ENCODE measurements at regions not wholly inside any gene's neighbourhood (a gene's known extent, or its start where the extent isn't known, plus 50 kb on each side); places are given as distances from the start of the nearest gene placed in this dataset.

DNA sequence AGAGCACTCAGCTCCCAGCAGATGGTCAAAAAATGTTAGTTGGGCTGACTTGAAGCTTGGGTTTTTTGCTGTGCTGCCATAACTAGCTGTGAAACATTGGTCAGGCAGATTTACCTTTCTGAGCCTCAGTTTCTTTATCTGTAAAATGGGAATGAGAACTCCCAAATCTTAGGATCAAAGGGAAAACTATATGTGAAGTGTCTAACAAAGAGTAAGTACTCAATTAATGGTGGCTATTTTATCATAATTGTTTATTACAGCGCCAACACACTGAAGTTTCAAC lies 164.2 kb upstream of the POU3F1 start:
- no peak for TF ChIP-seq YY1 (IDR thresholded peaks at IDR 0.05)
- TF ChIP-seq, protein P1, sequence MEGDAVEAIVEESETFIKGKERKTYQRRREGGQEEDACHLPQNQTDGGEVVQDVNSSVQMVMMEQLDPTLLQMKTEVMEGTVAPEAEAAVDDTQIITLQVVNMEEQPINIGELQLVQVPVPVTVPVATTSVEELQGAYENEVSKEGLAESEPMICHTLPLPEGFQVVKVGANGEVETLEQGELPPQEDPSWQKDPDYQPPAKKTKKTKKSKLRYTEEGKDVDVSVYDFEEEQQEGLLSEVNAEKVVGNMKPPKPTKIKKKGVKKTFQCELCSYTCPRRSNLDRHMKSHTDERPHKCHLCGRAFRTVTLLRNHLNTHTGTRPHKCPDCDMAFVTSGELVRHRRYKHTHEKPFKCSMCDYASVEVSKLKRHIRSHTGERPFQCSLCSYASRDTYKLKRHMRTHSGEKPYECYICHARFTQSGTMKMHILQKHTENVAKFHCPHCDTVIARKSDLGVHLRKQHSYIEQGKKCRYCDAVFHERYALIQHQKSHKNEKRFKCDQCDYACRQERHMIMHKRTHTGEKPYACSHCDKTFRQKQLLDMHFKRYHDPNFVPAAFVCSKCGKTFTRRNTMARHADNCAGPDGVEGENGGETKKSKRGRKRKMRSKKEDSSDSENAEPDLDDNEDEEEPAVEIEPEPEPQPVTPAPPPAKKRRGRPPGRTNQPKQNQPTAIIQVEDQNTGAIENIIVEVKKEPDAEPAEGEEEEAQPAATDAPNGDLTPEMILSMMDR (IDR thresholded peaks at IDR 0.05; ENCODE audit: low read depth, low read length, missing input control): no peak
- no peak for TF ChIP-seq TAF1 (conservative IDR thresholded peaks at IDR 0.05)
- TF ChIP-seq, protein P2, sequence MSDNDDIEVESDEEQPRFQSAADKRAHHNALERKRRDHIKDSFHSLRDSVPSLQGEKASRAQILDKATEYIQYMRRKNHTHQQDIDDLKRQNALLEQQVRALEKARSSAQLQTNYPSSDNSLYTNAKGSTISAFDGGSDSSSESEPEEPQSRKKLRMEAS (IDR thresholded peaks at IDR 0.05): no peak
- TF ChIP-seq, protein P3, sequence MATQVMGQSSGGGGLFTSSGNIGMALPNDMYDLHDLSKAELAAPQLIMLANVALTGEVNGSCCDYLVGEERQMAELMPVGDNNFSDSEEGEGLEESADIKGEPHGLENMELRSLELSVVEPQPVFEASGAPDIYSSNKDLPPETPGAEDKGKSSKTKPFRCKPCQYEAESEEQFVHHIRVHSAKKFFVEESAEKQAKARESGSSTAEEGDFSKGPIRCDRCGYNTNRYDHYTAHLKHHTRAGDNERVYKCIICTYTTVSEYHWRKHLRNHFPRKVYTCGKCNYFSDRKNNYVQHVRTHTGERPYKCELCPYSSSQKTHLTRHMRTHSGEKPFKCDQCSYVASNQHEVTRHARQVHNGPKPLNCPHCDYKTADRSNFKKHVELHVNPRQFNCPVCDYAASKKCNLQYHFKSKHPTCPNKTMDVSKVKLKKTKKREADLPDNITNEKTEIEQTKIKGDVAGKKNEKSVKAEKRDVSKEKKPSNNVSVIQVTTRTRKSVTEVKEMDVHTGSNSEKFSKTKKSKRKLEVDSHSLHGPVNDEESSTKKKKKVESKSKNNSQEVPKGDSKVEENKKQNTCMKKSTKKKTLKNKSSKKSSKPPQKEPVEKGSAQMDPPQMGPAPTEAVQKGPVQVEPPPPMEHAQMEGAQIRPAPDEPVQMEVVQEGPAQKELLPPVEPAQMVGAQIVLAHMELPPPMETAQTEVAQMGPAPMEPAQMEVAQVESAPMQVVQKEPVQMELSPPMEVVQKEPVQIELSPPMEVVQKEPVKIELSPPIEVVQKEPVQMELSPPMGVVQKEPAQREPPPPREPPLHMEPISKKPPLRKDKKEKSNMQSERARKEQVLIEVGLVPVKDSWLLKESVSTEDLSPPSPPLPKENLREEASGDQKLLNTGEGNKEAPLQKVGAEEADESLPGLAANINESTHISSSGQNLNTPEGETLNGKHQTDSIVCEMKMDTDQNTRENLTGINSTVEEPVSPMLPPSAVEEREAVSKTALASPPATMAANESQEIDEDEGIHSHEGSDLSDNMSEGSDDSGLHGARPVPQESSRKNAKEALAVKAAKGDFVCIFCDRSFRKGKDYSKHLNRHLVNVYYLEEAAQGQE (IDR thresholded peaks at IDR 0.05): no peak
- TF ChIP-seq, protein P4, sequence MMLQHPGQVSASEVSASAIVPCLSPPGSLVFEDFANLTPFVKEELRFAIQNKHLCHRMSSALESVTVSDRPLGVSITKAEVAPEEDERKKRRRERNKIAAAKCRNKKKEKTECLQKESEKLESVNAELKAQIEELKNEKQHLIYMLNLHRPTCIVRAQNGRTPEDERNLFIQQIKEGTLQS (IDR thresholded peaks at IDR 0.05): no peak
- no peak for TF ChIP-seq HNF4A (conservative IDR thresholded peaks at IDR 0.05)
- TF ChIP-seq GABPA (IDR thresholded peaks at IDR 0.05 in 1 of 2, conservative IDR thresholded peaks at IDR 0.05 in 1 of 2): no peak
- no peak for TF ChIP-seq NR2F2 (IDR thresholded peaks at IDR 0.05)
- TF ChIP-seq, protein P5, sequence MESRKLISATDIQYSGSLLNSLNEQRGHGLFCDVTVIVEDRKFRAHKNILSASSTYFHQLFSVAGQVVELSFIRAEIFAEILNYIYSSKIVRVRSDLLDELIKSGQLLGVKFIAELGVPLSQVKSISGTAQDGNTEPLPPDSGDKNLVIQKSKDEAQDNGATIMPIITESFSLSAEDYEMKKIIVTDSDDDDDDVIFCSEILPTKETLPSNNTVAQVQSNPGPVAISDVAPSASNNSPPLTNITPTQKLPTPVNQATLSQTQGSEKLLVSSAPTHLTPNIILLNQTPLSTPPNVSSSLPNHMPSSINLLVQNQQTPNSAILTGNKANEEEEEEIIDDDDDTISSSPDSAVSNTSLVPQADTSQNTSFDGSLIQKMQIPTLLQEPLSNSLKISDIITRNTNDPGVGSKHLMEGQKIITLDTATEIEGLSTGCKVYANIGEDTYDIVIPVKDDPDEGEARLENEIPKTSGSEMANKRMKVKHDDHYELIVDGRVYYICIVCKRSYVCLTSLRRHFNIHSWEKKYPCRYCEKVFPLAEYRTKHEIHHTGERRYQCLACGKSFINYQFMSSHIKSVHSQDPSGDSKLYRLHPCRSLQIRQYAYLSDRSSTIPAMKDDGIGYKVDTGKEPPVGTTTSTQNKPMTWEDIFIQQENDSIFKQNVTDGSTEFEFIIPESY (IDR thresholded peaks at IDR 0.05): no peak
- TF ChIP-seq HNF4G (IDR thresholded peaks at IDR 0.05): no peak

Data from liver (tissue), 3 donors.